ENCODE measurements at regions not wholly inside any gene's neighbourhood (a gene's known extent, or its start where the extent isn't known, plus 50 kb on each side); places are given as distances from the start of the nearest gene placed in this dataset.

DNA sequence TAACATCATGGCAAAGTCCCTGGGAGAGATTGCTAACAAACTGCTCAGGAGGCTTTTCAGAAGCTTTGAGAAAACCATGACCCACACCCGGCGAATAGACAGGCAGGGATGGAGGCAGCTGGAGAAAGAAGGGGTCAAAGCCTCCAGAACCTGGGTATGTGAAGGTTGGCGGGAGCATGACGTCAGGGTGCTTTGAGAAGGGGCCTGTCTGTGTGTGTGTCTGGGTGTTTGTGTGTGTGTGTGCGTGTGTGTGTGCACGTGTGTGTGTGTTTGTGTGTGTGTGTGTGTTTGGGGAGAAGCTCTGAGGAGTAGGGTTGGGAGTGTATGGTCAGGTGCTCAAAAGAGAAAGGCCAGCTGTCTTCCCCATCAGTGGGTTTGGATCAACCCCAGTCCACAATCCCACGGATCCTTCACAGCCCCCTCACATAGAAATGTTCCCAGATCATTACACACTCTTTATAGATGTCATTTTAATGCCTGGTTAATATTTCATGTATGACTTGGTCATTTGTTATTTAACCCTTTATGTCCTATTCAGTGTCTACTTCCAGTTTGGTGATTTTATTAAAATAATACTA lies 254.1 kb upstream of the SMIM21 start:
- H3K4me1 ChIP-seq (ENCODE audit: insufficient read depth), result no peaks in the 10 kb centered on the region
- H3K36me3 ChIP-seq (ENCODE audit: insufficient read depth), result no peaks in the 10 kb centered on the region
- H3F3A ChIP-seq (replicated peaks; ENCODE audit: low read depth), result no peaks in the 10 kb centered on the region
- no peaks in the 10 kb centered on the region for H3K27me3 ChIP-seq (ENCODE audit: insufficient read depth)
- Mint-ChIP-seq H3K4me1 (peaks cover 8% of the 10 kb centered on the region; the same call in 2 of the 3 replicates), H3K27ac (peak overlapping the region; percentile 37; the same call in 1 of the 2 replicates), H3K9me3 (no peaks in the 10 kb centered on the region; the same call in 1 of the 3 replicates), H3K36me3 (ENCODE audit: low read depth) (no peaks in the 10 kb centered on the region), H3K4me3 (no peak overlapping the region), H3K27me3 (ENCODE audit: insufficient read depth, low read depth, poor library complexity) (no peaks in the 10 kb centered on the region)
- ATAC-seq, result no peak
- TF ChIP-seq JUNB (IDR thresholded peaks at IDR 0.05; ENCODE audit: unreplicated experiment) (no peak), CREB1 (CRISPR knock-in tag; IDR thresholded peaks at IDR 0.05; ENCODE audit: low read depth) (no peak), ZNF331 (CRISPR knock-in tag; IDR thresholded peaks at IDR 0.05; ENCODE audit: low read depth) (no peak), EZH2 (IDR thresholded peaks at IDR 0.05; ENCODE audit: low read depth, unreplicated experiment) (no peak), POLR2AphosphoS5 (IDR thresholded peaks at IDR 0.05; ENCODE audit: low read depth) (no peak), STAT1 (IDR thresholded peaks at IDR 0.05; ENCODE audit: unreplicated experiment) (no peak), EZH2phosphoT487 (IDR thresholded peaks at IDR 0.05; ENCODE audit: unreplicated experiment) (no peak), ZNF114 (CRISPR knock-in tag; IDR thresholded peaks at IDR 0.05) (no peak), NANOG (IDR thresholded peaks at IDR 0.05; ENCODE audit: borderline replicate concordance) (no peak)
- TF ChIP-seq, protein P1, sequence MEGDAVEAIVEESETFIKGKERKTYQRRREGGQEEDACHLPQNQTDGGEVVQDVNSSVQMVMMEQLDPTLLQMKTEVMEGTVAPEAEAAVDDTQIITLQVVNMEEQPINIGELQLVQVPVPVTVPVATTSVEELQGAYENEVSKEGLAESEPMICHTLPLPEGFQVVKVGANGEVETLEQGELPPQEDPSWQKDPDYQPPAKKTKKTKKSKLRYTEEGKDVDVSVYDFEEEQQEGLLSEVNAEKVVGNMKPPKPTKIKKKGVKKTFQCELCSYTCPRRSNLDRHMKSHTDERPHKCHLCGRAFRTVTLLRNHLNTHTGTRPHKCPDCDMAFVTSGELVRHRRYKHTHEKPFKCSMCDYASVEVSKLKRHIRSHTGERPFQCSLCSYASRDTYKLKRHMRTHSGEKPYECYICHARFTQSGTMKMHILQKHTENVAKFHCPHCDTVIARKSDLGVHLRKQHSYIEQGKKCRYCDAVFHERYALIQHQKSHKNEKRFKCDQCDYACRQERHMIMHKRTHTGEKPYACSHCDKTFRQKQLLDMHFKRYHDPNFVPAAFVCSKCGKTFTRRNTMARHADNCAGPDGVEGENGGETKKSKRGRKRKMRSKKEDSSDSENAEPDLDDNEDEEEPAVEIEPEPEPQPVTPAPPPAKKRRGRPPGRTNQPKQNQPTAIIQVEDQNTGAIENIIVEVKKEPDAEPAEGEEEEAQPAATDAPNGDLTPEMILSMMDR (conservative IDR thresholded peaks at IDR 0.05; ENCODE audit: low read depth in 2 of 2), result no peak
- TF ChIP-seq, protein P2, sequence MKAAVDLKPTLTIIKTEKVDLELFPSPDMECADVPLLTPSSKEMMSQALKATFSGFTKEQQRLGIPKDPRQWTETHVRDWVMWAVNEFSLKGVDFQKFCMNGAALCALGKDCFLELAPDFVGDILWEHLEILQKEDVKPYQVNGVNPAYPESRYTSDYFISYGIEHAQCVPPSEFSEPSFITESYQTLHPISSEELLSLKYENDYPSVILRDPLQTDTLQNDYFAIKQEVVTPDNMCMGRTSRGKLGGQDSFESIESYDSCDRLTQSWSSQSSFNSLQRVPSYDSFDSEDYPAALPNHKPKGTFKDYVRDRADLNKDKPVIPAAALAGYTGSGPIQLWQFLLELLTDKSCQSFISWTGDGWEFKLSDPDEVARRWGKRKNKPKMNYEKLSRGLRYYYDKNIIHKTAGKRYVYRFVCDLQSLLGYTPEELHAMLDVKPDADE (IDR thresholded peaks at IDR 0.05), result no peak
- TF ChIP-seq, protein P3, sequence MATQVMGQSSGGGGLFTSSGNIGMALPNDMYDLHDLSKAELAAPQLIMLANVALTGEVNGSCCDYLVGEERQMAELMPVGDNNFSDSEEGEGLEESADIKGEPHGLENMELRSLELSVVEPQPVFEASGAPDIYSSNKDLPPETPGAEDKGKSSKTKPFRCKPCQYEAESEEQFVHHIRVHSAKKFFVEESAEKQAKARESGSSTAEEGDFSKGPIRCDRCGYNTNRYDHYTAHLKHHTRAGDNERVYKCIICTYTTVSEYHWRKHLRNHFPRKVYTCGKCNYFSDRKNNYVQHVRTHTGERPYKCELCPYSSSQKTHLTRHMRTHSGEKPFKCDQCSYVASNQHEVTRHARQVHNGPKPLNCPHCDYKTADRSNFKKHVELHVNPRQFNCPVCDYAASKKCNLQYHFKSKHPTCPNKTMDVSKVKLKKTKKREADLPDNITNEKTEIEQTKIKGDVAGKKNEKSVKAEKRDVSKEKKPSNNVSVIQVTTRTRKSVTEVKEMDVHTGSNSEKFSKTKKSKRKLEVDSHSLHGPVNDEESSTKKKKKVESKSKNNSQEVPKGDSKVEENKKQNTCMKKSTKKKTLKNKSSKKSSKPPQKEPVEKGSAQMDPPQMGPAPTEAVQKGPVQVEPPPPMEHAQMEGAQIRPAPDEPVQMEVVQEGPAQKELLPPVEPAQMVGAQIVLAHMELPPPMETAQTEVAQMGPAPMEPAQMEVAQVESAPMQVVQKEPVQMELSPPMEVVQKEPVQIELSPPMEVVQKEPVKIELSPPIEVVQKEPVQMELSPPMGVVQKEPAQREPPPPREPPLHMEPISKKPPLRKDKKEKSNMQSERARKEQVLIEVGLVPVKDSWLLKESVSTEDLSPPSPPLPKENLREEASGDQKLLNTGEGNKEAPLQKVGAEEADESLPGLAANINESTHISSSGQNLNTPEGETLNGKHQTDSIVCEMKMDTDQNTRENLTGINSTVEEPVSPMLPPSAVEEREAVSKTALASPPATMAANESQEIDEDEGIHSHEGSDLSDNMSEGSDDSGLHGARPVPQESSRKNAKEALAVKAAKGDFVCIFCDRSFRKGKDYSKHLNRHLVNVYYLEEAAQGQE (IDR thresholded peaks at IDR 0.05; ENCODE audit: unreplicated experiment), result no peak
- TF ChIP-seq, protein P4, sequence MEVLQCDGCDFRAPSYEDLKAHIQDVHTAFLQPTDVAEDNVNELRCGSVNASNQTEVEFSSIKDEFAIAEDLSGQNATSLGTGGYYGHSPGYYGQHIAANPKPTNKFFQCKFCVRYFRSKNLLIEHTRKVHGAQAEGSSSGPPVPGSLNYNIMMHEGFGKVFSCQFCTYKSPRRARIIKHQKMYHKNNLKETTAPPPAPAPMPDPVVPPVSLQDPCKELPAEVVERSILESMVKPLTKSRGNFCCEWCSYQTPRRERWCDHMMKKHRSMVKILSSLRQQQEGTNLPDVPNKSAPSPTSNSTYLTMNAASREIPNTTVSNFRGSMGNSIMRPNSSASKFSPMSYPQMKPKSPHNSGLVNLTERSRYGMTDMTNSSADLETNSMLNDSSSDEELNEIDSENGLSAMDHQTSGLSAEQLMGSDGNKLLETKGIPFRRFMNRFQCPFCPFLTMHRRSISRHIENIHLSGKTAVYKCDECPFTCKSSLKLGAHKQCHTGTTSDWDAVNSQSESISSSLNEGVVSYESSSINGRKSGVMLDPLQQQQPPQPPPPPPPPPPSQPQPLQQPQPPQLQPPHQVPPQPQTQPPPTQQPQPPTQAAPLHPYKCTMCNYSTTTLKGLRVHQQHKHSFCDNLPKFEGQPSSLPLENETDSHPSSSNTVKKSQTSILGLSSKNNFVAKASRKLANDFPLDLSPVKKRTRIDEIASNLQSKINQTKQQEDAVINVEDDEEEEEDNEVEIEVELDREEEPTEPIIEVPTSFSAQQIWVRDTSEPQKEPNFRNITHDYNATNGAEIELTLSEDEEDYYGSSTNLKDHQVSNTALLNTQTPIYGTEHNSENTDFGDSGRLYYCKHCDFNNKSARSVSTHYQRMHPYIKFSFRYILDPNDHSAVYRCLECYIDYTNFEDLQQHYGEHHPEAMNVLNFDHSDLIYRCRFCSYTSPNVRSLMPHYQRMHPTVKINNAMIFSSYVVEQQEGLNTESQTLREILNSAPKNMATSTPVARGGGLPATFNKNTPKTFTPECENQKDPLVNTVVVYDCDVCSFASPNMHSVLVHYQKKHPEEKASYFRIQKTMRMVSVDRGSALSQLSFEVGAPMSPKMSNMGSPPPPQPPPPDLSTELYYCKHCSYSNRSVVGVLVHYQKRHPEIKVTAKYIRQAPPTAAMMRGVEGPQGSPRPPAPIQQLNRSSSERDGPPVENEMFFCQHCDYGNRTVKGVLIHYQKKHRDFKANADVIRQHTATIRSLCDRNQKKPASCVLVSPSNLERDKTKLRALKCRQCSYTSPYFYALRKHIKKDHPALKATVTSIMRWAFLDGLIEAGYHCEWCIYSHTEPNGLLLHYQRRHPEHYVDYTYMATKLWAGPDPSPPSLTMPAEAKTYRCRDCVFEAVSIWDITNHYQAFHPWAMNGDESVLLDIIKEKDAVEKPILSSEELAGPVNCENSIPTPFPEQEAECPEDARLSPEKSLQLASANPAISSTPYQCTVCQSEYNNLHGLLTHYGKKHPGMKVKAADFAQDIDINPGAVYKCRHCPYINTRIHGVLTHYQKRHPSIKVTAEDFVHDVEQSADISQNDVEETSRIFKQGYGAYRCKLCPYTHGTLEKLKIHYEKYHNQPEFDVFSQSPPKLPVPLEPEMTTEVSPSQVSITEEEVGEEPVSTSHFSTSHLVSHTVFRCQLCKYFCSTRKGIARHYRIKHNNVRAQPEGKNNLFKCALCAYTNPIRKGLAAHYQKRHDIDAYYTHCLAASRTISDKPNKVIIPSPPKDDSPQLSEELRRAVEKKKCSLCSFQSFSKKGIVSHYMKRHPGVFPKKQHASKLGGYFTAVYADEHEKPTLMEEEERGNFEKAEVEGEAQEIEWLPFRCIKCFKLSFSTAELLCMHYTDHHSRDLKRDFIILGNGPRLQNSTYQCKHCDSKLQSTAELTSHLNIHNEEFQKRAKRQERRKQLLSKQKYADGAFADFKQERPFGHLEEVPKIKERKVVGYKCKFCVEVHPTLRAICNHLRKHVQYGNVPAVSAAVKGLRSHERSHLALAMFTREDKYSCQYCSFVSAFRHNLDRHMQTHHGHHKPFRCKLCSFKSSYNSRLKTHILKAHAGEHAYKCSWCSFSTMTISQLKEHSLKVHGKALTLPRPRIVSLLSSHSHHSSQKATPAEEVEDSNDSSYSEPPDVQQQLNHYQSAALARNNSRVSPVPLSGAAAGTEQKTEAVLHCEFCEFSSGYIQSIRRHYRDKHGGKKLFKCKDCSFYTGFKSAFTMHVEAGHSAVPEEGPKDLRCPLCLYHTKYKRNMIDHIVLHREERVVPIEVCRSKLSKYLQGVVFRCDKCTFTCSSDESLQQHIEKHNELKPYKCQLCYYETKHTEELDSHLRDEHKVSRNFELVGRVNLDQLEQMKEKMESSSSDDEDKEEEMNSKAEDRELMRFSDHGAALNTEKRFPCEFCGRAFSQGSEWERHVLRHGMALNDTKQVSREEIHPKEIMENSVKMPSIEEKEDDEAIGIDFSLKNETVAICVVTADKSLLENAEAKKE (CRISPR knock-in tag; IDR thresholded peaks at IDR 0.05), result no peak
- H3K4me3 ChIP-seq, result no peak overlapping the region
- DNase-seq (ENCODE audit: low spot score), result no peak
- H3K4me2 ChIP-seq, result no peak overlapping the region
- no peaks in the 10 kb centered on the region for H4K20me1 ChIP-seq (replicated peaks; ENCODE audit: insufficient read depth)
- no peaks in the 10 kb centered on the region for H3K79me2 ChIP-seq (replicated peaks; ENCODE audit: insufficient read depth)
- H3K9me2 ChIP-seq (ENCODE audit: insufficient read depth), result peaks cover 3% of the 10 kb centered on the region; the same call in 1 of the 2 replicates
- H2AFZ ChIP-seq, result no peak overlapping the region
- no peak overlapping the region for H3K27ac ChIP-seq (ENCODE audit: low read depth)

All from GM23338 (cell line).